GM23248 (cell line): ENCODE measurements at regions not wholly inside any gene's neighbourhood (a gene's known extent, or its start where the extent isn't known, plus 50 kb on each side); places are given as distances from the start of the nearest gene placed in this dataset.

Source experiments
- EZH2 ChIP-seq: fragments of 200-600 bp; sonication (generic); IDR thresholded peaks from 2 replicates; pipeline ENCODE4 v1.6.1; 2018; ENCODE audit warnings: antibody characterized with exemption, mild to moderate bottlenecking; ENCODE audit not compliant: insufficient read depth, poor library complexity, severe bottlenecking
- EZH2phosphoT487 ChIP-seq: fragments of 200-600 bp; sonication (generic); IDR thresholded peaks from 2 replicates; pipeline ENCODE4 v1.6.1; 2018; ENCODE audit warnings: antibody characterized with exemption, moderate library complexity, mild to moderate bottlenecking, low read depth; ENCODE audit not compliant: insufficient read depth

GRCh38 chr3:187809612-187809991 lies 64.3 kb upstream of the BCL6 start:
- TF ChIP-seq EZH2phosphoT487 (no peak), EZH2 (no peak)
